SU-DHL-6 (cell line): ENCODE measurements at regions not wholly inside any gene's neighbourhood (a gene's known extent, or its start where the extent isn't known, plus 50 kb on each side); places are given as distances from the start of the nearest gene placed in this dataset.

ENCODE experiments used
- CTCF ChIP-seq: fragments of 200-600 bp; sonication (generic); IDR thresholded peaks from one replicate; pipeline ENCODE4 v1.5.1; 2017; ENCODE audit warnings: antibody characterized with exemption, mild to moderate bottlenecking, low read length, moderate library complexity; ENCODE audit not compliant: insufficient read depth, poor library complexity, severe bottlenecking
- EZH2phosphoT487 ChIP-seq: fragments of 200-600 bp; sonication (generic), shearing (Covaris generic); conservative IDR thresholded peaks from 2 replicates; pipeline ENCODE4 v1.6.1; 2018; ENCODE audit warnings: mild to moderate bottlenecking, antibody characterized with exemption, low read length, moderate library complexity, mixed read lengths

GRCh38 chr2:172345956-172346555 is 81.3 kb upstream of the ITGA6 start:
- TF ChIP-seq CTCF (no peak), EZH2phosphoT487 (no peak)
